Suprapubic skin (tissue), 4 donors: ENCODE measurements at regions not wholly inside any gene's neighbourhood (a gene's known extent, or its start where the extent isn't known, plus 50 kb on each side); places are given as distances from the start of the nearest gene placed in this dataset.

Experiments
- POLR2A ChIP-seq, 2 donors: fragments of 450-650 bp; IDR thresholded peaks; one replicate each; pipeline ENCODE4 v1.6.1; 2017; ENCODE audit warnings: antibody characterized with exemption in 2 of 2, mild to moderate bottlenecking in 2 of 2, moderate library complexity in 2 of 2
- POLR2AphosphoS5 ChIP-seq, 3 donors: sonication (generic); formaldehyde crosslinking; IDR thresholded peaks; one replicate each; pipeline ENCODE4 v1.6.1; 2017; ENCODE audit warnings: antibody characterized with exemption in 3 of 3
- TF ChIP-seq, protein P1 (sequence below), 2 donors: fragments of 200-600 bp in 1 of 2; fragments of 450-650 bp in 1 of 2; sonication (generic) in 1 of 2; IDR thresholded peaks; one replicate each; pipeline ENCODE4 v1.5.1; 2016 to 2019; ENCODE audit warnings: antibody characterized with exemption in 2 of 2, mild to moderate bottlenecking in 1 of 2, moderate library complexity in 1 of 2

- TF ChIP-seq, protein P1, sequence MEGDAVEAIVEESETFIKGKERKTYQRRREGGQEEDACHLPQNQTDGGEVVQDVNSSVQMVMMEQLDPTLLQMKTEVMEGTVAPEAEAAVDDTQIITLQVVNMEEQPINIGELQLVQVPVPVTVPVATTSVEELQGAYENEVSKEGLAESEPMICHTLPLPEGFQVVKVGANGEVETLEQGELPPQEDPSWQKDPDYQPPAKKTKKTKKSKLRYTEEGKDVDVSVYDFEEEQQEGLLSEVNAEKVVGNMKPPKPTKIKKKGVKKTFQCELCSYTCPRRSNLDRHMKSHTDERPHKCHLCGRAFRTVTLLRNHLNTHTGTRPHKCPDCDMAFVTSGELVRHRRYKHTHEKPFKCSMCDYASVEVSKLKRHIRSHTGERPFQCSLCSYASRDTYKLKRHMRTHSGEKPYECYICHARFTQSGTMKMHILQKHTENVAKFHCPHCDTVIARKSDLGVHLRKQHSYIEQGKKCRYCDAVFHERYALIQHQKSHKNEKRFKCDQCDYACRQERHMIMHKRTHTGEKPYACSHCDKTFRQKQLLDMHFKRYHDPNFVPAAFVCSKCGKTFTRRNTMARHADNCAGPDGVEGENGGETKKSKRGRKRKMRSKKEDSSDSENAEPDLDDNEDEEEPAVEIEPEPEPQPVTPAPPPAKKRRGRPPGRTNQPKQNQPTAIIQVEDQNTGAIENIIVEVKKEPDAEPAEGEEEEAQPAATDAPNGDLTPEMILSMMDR (IDR thresholded peaks at IDR 0.05), result no peak
- no peak for TF ChIP-seq POLR2A (IDR thresholded peaks at IDR 0.05)
- TF ChIP-seq POLR2AphosphoS5 (IDR thresholded peaks at IDR 0.05), result no peak
These were observed 1203.3 kb downstream of the BRD1 start for GRCh38 chr22:48624401-48624800.
